HG03108 (cell line): ENCODE measurements at regions not wholly inside any gene's neighbourhood (a gene's known extent, or its start where the extent isn't known, plus 50 kb on each side); places are given as distances from the start of the nearest gene placed in this dataset.
A peak's percentile ranks its signal among the peaks of the same experiment; 100 is the strongest.
"Not testable (repeated sequence)": the region's sequence is repeated elsewhere in the genome, so short reads cannot be mapped to it uniquely, and the experiment has no call there.

Source experiments
- ATAC-seq: cut with Tn5 transposase; IDR thresholded peaks from one replicate; pipeline ENCODE4 v1.9.1; 2021; ENCODE audit warnings: moderate library complexity; ENCODE audit not compliant: unreplicated experiment

DNA sequence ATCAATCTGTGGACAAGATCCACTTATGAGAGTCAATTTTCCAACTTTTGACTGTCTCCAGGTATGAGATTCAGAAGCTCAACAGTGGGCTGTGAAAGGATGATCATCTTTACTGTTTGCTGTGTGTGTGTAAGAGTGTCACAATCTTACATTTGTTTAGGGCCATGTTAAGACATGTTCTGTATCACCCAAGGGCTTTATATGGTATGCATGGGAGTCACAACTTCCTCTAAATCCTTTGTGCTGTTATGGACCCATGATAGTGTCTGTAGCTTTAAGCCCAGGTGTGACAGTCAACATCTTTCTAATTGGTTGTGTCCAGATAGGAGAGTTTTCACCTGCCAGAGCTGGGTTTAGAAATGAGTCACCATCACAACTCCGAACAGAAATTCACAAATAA is 70.2 kb downstream of the ZNF726 start:
- not testable (repeated sequence) for ATAC-seq

DNA sequence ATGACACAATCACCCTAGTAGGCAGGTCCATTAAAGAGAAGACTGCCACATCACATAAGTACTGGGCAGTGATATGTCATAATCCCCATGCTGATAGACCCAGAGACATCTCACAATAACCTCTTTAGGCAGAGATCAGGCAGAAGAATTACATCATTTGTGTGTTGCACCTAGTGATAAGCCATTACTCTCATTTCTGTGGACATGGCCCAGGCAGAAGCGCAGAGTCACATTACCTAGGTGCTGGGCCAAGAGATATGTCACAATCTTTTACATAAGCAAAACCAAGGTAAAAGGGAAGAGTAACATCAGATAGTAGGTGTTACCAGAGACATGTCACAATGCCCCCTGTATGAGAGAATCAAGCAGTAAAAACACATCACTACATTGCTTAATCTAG is 71.9 kb downstream of the ZNF726 start:
- ATAC-seq = no peak

DNA sequence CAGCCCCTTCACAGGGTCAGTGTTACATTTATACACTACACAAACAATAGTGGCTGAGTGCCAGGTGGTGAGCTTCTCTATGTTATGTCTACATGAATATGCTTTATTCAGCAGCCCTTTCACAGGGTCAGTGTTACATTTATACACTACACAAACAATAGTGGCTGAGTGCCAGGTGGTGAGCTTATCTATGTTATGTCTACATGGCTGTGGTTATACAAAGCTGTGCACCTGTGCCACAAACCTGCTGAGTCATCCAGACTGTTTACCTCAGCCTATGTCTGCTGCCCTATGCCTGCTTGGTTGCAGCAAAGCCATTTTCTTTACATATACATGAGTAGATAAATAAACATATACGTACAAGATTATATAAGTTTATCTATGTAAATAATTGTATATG is 76.5 kb downstream of the ZNF726 start:
- ATAC-seq = no peak

DNA sequence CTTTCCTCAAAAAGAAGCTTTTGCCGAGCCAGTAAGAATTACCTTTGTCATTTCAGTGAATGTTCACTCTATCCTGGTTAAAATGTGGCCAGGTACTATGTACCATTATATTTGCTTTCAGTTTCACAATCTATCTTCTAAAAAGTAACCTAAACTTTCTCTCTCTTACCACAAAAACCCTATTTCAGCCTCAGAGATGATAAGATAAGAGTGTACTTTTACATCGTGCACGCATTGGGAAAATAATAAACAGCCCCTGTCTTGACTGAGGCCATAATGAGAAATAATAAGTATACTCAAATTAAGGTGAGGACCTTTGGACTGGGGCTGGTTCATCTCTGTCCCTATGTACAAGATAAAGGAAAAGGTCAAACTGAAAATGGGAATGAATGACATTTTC is 77.7 kb downstream of the ZNF726 start:
- ATAC-seq = no peak

DNA sequence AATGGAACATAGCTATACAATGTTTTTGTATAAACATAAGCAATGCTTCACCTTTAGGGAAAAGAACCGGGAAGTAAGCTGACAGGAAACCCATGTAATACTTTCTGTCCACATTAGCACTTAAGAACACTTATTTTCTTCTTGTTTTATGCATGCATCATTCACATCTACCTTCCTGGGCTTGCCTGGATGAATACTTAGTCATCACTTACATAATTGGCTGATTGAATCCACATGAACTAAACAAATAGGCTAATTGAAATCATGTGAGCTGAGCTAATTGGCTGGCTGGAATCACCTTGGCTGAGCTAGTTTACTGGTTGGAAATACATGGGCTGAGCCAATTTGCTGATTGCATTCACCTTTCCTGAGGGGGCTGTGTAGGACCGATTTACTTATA is 78.8 kb downstream of the ZNF726 start:
- no peak for ATAC-seq

DNA sequence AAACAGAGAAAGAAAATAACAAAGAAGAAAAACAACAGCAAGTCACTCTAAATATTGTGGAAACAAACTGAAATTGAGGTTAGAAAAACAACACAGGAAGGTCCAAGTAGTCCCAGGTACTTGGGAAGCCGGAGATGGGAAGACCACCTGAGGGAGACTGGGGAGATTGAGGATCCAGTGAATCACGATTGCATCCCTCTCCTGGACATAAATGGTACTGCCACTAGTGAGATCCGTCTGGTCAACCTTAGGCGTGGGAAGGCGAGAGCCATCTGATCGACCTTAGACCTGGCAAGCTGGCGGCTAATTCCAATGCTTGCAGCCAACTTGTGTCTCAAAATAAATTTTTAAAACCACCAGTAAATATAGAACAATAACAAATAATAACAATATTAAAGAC is 81.9 kb downstream of the ZNF726 start:
- ATAC-seq = no peak

DNA sequence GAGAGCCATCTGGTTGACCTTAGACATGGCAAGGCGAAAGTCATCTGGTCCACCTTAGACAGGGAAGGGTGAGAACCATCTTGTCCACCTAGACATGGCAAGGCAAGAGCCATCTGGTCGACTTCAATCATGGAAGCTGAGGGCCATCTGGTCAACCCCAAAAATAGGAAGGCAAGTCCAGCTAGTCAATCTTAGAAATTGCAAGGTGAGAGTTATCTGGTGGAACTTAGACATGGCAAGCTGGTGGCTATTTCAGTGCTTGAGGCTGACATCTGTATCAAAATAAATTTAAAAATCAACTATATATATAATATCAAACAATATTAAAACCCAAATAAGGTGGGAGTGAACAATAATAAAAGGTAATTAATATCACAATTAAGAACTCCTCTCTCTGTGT is 83.9 kb downstream of the ZNF726 start:
- no peak for ATAC-seq

DNA sequence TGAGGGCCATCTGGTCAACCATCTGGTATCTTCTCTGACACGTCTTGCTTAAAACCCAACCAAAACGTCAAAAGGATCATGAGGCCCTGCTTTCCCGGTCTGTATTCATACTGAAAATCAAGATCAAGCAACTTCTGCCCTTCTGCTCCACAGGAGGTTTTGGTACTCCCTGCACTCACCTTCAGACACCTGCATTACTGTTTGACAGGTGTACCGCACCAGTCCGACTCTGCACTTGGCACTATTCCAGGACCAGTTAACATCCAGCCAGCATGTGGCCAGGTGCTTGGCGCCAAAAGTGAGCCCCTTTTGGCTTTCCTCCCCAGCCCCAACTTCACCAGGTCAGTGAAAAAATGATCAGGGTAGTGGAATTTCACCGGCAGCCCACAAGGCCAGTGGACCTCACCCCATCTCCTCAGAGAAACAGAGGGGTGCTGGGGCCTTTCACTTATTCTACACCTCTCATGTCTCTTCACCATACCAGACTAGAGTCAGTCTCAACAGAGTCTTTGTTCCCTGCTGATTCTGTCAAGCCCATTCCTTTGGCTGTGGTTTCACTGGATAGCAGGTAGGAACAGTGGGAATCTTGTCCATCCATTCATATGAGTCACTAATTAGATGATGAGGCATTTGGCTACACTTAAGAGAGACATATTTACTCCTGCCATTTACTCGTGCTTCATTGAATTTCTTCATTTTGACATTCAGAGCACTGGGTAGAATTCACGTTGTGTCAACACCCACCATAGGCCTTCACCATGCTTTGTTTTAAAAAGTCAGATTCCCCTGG is 85.3 kb downstream of the ZNF726 start:
- ATAC-seq = no peak

DNA sequence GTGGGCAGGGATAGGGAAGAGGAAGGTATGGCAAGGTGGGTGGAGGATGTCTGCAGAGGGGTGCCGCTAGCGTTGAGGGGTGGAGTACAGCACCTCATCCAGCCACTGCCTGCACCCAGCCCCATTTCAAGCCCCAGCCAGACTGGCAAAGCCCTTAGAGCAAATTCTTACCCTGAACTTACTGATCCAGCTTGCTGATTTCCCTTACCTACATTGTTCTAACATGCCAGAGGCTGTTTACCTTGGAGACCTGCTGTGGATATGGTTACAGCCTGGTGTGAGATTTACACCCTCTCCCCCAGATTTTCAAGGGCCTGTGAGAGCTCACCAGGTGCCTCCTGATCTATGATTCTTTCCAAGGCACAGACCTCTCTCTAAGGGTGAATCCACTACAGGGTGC is 86.0 kb downstream of the ZNF726 start:
- ATAC-seq = no peak

DNA sequence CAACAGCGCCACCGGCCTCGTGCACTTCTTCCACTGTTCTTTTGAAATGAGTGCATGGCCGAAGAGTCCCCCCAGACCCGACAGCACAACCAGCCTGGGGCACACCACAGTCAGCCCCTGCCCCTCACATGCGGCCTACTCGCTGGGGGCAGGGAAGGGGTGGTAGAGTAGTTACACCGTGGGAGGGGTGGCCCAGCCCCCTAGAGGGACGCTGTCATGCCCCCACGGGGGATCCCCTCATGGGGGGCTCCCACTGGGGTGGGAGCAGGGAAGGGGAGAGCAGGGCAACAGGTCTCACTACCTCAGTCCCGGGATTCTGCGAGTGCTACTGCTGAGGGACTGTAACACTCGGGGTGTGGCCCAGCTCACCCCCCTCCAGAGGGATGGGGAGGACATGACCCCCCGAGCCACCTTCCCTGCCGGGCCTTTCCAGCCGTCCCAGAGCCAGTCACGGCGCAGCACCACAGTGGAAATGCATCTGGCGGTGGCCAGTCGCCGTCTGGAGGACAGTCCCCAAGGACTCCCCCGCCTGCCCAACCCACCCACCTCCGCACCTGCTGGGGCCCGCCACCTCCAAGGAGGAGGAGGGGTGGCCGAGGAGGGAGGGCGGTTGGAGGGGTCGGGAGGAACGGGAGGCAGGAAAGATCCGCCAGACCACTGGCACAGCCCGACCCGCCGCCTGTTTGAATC is 84.6 kb upstream of the ZNF254 start:
- ATAC-seq = no peak

DNA sequence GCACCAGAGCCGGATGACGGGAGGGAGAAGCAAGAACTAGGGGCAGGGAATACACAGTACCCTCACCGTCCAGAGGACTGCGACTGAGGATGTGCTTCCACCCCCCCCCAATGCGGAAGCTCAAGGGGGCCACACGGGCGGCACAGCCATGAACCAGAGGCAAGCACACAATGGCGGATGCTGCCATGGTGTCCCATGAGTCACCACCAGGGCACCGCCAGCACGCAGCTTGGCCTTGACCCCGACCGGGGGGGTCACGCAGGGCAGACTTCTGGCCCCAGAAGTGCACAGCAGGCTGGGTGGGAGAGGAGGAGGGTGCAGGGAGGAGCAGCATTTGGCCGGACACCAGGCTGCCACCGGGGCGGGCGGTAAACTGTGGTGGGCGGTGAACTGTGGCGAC is 83.5 kb upstream of the ZNF254 start:
- ATAC-seq = no peak

DNA sequence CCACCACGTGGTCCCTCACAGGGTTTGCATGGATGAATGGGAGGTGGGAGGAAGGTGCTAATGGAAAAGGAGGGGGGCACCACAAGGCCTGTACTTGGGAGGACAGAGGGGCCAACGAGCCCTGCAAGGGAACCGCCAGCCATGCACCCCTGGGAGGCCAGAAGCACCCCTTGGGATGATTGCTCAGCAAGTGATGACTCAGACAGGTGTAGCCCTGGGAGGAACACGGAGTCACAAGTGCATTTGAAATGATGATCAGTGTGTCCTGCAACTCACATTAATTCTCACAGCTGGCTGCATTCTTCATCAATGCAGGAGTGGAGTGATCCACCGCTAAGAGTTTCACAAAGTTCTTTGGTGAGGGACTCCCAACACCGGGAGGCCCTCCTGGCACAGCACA is 82.8 kb upstream of the ZNF254 start:
- no peak for ATAC-seq

DNA sequence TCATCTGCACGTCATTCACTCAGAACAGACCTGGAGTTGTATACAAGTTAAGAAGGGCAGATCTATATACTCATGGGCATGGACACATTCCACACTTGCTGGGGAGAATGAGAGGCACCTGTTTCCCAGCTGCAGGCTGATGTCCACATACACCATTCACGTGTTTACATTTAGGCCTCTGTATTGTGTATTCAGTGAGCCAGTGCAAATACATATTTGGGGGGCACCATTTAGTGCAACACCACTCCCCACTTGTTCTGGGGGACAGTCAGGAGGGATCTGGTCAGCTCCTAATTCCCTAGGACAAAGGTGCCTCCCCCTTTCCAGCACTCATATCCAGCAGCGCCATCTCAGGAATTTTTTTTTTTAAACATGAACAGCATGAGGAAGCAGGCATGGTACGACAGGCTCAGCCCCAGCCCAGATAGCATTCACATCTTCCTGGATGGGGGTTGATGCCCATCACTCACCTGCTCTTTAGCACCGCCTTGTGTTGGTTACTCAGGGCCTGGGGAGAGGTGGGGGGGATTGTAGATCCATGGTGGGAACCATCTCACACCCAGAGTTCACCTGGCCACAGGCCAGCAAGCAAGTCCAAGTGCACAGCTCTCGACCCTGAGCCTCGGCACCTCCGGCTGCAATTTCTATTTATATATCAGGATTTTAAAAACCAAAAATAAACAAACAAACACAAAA is 56.9 kb upstream of the ZNF254 start:
- no peak for ATAC-seq

DNA sequence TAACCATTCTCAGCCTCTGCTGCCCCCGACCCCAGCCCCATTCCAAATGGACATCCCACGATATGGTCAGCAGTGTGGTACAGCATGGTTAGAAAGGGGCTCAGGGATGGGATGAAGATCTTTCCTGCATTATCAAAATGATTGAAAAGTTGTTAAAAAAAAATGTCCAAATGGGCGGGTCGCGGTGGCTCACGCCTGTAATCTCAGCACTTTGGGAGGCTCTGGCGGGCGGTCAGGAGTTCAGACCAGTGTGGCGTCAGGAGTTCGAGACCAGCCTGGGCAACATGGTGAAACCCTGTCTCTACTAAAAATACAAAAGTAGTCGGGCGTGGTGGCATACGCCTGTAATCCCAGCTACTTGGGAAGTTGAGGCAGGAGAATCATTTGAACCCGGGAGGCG is 54.3 kb upstream of the ZNF254 start:
- no peak for ATAC-seq

DNA sequence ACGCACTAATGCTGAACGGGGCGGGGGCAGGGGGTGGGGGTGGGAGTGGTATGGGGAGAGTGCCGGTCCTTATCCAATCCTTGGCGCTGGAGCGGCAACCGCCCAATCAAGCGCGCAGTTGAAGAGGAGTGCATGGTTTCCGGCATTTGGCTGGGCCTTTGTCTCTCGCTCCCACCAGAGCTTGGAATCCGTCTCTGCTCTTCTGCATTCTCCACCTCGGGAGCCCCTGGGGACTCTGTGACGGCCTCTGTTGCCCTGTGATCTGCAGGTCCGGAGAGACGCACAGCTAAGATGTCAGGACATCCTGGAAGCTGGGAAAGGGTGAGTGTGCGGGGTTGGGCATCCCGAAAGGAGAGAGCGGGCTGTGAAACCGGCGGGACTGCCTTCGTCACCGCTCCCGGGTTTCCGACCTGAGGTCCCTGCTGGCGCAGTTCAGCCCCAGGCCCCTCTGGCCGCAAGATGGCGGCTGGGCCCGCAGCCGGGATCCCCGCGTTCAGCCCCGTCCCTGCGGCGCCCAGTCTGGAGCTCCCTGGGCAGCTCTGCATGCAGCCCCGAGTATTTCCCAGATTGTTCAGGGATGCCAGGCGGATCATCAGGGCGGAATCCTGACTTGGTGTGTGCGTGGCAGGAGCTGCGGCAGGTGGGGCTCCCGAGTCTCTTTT is 53.6 kb upstream of the ZNF254 start:
- ATAC-seq = peak; percentile 90

DNA sequence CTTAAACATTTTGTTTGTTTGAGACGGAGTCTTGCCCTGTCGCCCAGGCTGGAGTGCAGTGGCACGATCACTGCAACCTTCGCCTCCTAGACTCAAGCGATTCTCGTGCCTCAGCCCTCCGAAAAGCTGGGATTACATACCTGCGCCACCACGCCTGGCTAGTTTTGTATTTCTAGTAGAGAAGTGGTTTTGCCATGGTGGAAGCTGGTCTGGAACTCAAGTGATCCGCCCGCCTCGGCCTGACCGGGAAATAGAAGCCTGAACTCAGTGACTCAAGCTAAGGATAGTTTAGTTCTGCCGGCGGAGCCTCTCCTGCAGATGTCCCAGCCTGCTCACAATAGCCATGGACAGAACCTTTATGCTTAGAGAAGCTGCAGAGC is 53.0 kb upstream of the ZNF254 start:
- ATAC-seq = peak; percentile 30

DNA sequence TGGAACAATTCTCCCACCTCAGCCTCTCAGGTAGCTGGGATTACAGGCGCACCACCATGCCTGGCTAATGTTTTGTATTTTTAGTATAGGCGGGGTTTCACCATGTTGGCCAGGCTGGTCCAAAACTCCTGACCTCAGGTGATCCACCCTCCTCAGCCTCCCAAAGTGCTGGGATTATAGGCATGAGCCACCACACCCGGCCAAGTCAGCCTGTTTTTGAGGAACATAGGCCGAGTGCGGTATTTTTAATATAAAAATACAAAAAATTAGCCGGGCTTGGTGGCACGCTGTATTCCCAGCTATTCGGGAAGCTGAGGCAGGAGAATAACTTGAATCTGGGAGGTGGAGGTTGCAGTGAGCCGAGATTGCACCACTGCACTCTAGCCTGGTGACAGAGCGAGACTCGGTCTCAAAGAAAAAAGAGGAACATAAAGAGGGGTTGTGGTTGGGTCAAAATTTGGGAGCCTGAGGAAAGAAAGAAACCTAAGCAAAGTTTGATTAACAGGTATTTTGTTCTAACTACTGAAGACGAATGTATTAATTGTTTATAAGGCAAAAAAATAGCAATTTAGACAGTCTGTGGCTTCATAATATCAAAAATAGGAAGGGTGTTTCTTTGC is 51.6 kb upstream of the ZNF254 start:
- not testable (repeated sequence) for ATAC-seq
